Endodermal cell (in vitro differentiated cells): ENCODE measurements at regions not wholly inside any gene's neighbourhood (a gene's known extent, or its start where the extent isn't known, plus 50 kb on each side); places are given as distances from the start of the nearest gene placed in this dataset.

ENCODE experiments used
- DNase-seq: peaks from one replicate; pipeline ENCODE4 v3.0.0-alpha.2; 2017
- H3K27ac ChIP-seq: 2 replicates; pipeline ENCODE4 v1.5.1; 2013; ENCODE audit warnings: mild to moderate bottlenecking, low read depth, low read length, moderate library complexity
- H3K27me3 ChIP-seq: 2 replicates; pipeline ENCODE4 v1.6.1; 2013; ENCODE audit warnings: mild to moderate bottlenecking, low read length, moderate library complexity; ENCODE audit not compliant: insufficient read depth, control insufficient read depth, poor library complexity, severe bottlenecking
- H3K36me3 ChIP-seq: 2 replicates; pipeline ENCODE4 v1.7.0; 2013; ENCODE audit warnings: mild to moderate bottlenecking, low read length, moderate library complexity; ENCODE audit not compliant: control insufficient read depth, insufficient read depth
- H3K4me1 ChIP-seq: one replicate; pipeline ENCODE4 v1.7.0; 2013; ENCODE audit warnings: low read length; ENCODE audit not compliant: control insufficient read depth, insufficient read depth
- H3K4me3 ChIP-seq: 2 replicates; pipeline ENCODE4 v1.5.1; 2013; ENCODE audit warnings: mild to moderate bottlenecking, low read length, moderate library complexity
- H3K9ac ChIP-seq: 2 replicates; pipeline ENCODE4 v1.6.1; 2013; ENCODE audit warnings: mild to moderate bottlenecking, low read length, moderate library complexity; ENCODE audit not compliant: poor library complexity, severe bottlenecking; ENCODE audit errors: extremely low read depth
- H3K9me3 ChIP-seq: 2 replicates; pipeline ENCODE4 v1.6.1; 2013; ENCODE audit warnings: mild to moderate bottlenecking, low read length, moderate library complexity; ENCODE audit not compliant: control insufficient read depth
- H3K27ac Mint-ChIP-seq: 2 replicates; pipeline ENCODE4 v1.8.0; 2020; ENCODE audit warnings: mixed read lengths
- H3K27me3 Mint-ChIP-seq: 2 replicates; pipeline ENCODE4 v1.8.0; 2021; ENCODE audit warnings: mild to moderate bottlenecking, mixed read lengths; ENCODE audit not compliant: insufficient read depth
- H3K36me3 Mint-ChIP-seq: 2 replicates; pipeline ENCODE4 v1.8.0; 2020; ENCODE audit warnings: low read depth, mixed read lengths
- H3K4me1 Mint-ChIP-seq: 2 replicates; pipeline ENCODE4 v1.8.0; 2020; ENCODE audit warnings: mixed read lengths
- H3K4me3 Mint-ChIP-seq: 2 replicates; pipeline ENCODE4 v1.8.0; 2020; ENCODE audit warnings: mild to moderate bottlenecking, moderate library complexity, mixed read lengths
- H3K9me3 Mint-ChIP-seq: 2 replicates; pipeline ENCODE4 v1.8.0; 2020; ENCODE audit warnings: mild to moderate bottlenecking, mixed read lengths
- WGBS, 2 experiments: methylation state at CpG; one replicate each; pipeline versions ENCODE4 v1.1.5 to v1.1.7; 2013; ENCODE audit warnings: missing lambda C conversion rate in 2 of 2, mixed read lengths in 1 of 2; ENCODE audit not compliant: insufficient coverage in 1 of 2, insufficient read length in 1 of 2; 5-methylcytosine and 5-hydroxymethylcytosine counted together
- TF ChIP-seq, protein P1 (sequence below): fragments of 200-600 bp; sonication (generic); conservative IDR thresholded peaks from 2 replicates; pipeline ENCODE4 v1.5.0; 2021; ENCODE audit warnings: antibody characterized with exemption, mild to moderate bottlenecking

DNA sequence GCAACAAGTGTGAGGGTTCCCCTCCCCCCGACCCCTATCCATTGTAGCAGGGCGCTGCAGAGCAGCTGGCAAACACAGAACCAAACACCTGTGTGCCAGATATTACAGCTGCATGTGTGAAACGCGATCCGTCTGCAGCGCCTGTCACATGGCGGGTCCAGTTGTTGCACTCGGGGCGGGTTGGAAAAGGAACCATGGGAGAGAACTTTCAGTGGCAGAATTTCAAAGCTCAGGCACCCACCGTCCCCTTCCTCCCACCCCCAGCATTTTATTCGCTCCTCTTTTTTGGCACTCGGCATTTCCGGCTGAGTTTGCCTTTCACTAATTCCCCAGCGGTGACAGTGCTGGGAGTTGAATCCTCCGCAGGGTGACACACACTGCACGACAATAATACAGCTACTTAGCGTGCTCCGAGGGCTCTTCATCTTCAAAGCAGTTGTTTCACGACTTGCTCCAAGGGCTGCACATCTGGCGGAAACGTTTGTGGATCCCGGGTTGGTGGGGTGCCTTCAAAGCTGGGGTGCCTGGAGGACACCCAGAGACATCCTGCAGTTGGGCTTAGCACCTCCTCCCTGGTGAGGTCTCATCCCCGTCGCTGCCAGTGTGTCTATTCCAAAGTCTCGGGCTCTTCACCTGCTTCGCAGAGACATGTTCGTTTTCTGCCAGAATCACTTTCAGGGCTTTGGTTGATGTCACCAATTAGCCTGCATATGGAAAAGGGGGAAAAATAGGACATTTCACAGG, 180.7 kb downstream of the ZBTB18 start:
- H3K36me3 ChIP-seq, result no peaks in the 10 kb centered on the region
- Mint-ChIP-seq H3K27me3 (peaks cover 4% of the 10 kb centered on the region), H3K4me1 (peaks cover 17% of the 10 kb centered on the region), H3K36me3 (no peaks in the 10 kb centered on the region), H3K27ac (no peak overlapping the region), H3K9me3 (no peaks in the 10 kb centered on the region), H3K4me3 (no peak overlapping the region)
- peak; percentile 50 for DNase-seq
- TF ChIP-seq, protein P1, sequence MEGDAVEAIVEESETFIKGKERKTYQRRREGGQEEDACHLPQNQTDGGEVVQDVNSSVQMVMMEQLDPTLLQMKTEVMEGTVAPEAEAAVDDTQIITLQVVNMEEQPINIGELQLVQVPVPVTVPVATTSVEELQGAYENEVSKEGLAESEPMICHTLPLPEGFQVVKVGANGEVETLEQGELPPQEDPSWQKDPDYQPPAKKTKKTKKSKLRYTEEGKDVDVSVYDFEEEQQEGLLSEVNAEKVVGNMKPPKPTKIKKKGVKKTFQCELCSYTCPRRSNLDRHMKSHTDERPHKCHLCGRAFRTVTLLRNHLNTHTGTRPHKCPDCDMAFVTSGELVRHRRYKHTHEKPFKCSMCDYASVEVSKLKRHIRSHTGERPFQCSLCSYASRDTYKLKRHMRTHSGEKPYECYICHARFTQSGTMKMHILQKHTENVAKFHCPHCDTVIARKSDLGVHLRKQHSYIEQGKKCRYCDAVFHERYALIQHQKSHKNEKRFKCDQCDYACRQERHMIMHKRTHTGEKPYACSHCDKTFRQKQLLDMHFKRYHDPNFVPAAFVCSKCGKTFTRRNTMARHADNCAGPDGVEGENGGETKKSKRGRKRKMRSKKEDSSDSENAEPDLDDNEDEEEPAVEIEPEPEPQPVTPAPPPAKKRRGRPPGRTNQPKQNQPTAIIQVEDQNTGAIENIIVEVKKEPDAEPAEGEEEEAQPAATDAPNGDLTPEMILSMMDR, result no peak
- no peaks in the 10 kb centered on the region for H3K9me3 ChIP-seq
- peaks cover 3% of the 10 kb centered on the region for H3K4me1 ChIP-seq
- no peak overlapping the region for H3K4me3 ChIP-seq
- 55 to 68% methylated on average over 17 to 27 of the region's 27 CpGs for WGBS, 2 experiments
- no peak overlapping the region for H3K27ac ChIP-seq
- H3K9ac ChIP-seq, result no peak overlapping the region
- H3K27me3 ChIP-seq, result peaks cover 3% of the 10 kb centered on the region

DNA sequence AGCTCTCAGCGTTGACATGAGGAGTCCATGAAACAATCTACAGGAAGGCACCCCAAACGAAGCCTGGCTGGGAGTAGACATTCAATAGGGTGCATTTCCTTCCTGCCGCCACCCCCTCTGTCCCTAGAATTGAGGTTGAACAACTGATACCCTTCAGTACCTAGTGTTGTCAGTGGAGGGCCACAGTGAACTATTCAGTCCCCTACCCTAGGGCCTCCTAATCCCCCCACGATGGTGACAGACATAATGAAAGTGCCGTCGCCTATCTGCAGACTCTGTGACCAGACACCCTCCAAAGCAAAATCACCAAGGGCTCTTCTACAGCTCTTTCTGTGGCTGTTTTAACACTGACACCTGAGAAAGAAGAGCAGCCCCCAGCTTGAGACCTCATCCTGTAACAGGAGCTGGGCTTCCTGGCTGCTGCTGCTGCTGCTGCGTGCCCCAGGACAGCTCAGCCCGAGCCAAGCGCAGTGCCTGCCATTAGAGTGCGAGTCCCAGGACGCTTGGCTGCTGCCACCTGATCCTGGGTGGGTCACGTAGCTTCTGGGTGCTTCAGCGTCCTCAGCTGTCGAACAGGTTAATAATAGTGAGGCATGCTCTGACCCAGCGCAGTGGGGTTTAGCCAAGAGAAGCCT, 183.0 kb downstream of the ZBTB18 start:
- Histone ChIP-seq H3K27ac (no peak overlapping the region), H3K9ac (no peak overlapping the region), H3K27me3 (peaks cover 3% of the 10 kb centered on the region), H3K36me3 (no peaks in the 10 kb centered on the region), H3K9me3 (no peaks in the 10 kb centered on the region), H3K4me3 (no peak overlapping the region), H3K4me1 (peaks cover 3% of the 10 kb centered on the region)
- no peaks in the 10 kb centered on the region for H3K9me3 Mint-ChIP-seq
- peaks cover 4% of the 10 kb centered on the region for H3K27me3 Mint-ChIP-seq
- H3K4me1 Mint-ChIP-seq, result peaks cover 17% of the 10 kb centered on the region
- peak; percentile 71 for DNase-seq
- H3K4me3 Mint-ChIP-seq, result no peak overlapping the region
- no peak overlapping the region for H3K27ac Mint-ChIP-seq
- TF ChIP-seq, protein P1, result peak; percentile 59
- no peaks in the 10 kb centered on the region for H3K36me3 Mint-ChIP-seq
- 81 to 87% methylated on average over 12 to 15 of the region's 15 CpGs for WGBS, 2 experiments

DNA sequence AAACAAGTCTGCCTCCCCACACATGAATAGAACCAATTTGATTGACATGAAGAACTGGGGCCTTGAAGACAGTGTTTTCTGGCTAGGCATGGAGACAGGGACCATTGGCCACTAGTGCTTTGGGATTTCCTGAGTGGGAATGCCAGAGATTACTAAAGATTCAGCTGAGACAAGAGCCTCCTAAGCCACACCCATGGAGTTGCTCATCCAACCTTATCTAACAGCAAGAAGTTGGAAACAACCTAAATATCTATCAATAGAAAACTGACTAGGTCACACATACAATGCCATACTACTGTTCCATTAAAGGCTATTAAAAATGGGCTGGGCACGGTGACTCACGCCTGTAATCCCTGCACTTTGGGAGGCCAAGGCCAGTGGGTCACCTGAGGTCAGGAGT, 184.1 kb downstream of the ZBTB18 start:
- 92 to 100% methylated on average over 1 to 2 of the region's 2 CpGs for WGBS, 2 experiments
- peaks cover 18% of the 10 kb centered on the region for H3K4me1 Mint-ChIP-seq

More for the DNA sequence above, 184.1 kb downstream of the ZBTB18 start:
- no peak overlapping the region for H3K4me3 Mint-ChIP-seq
- no peaks in the 10 kb centered on the region for H3K9me3 ChIP-seq
- H3K36me3 ChIP-seq, result no peaks in the 10 kb centered on the region
- H3K4me3 ChIP-seq, result no peak overlapping the region
- peaks cover 3% of the 10 kb centered on the region for H3K4me1 ChIP-seq
- peaks cover 3% of the 10 kb centered on the region for H3K27me3 ChIP-seq
- TF ChIP-seq, protein P1, result no peak
- H3K36me3 Mint-ChIP-seq, result no peaks in the 10 kb centered on the region
- no peaks in the 10 kb centered on the region for H3K9me3 Mint-ChIP-seq
- peaks cover 4% of the 10 kb centered on the region for H3K27me3 Mint-ChIP-seq
- H3K27ac Mint-ChIP-seq, result no peak overlapping the region
- no peak overlapping the region for H3K9ac ChIP-seq
- DNase-seq, result no peak
- no peak overlapping the region for H3K27ac ChIP-seq
